Astrocyte of the cerebellum (primary cell): ENCODE measurements at regions not wholly inside any gene's neighbourhood (a gene's known extent, or its start where the extent isn't known, plus 50 kb on each side); places are given as distances from the start of the nearest gene placed in this dataset.
A peak's percentile ranks its signal among the peaks of the same experiment; 100 is the strongest.

Experiments
- DNase-seq: peaks from one replicate; pipeline ENCODE4 v3.0.0-alpha.2; 2011; ENCODE audit warnings: low read depth
- H3K4me3 ChIP-seq: 2 replicates; pipeline ENCODE4 v1.5.1; 2011; ENCODE audit warnings: mild to moderate bottlenecking, low read depth, low read length, moderate library complexity
- in situ Hi-C: cut with HindIII; loops from 2 replicates; pipeline ENCODE4 v1.10.0; 2017; ENCODE audit warnings: low sequenced_read_pairs
- TF ChIP-seq, protein P1 (sequence below): IDR thresholded peaks from 2 replicates; pipeline ENCODE4 v1.5.1; 2012; ENCODE audit warnings: low read length, low read depth, moderate library complexity, mild to moderate bottlenecking; ENCODE audit errors: missing control alignments

DNA sequence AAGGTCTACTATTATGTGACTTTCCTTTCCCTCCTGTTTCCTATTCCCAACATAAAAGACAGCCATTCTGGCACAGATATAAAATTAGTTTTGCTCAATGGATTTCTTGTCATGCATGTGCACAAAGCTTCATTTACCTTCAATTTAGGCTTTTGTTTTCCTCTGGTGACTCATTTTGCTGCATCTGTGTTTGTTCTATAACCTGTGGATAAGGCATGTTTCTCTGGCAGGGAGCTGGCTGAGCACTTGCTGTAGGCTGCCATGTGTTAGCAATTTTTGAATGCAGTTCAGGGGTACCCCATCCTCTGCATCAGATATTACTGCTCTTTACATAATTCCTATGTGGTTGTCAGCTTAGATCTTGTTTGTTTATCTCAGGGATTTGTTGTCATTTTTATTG lies 202.8 kb upstream of the GRID2 start:
- in situ Hi-C loops = no loop called here
- H3K4me3 ChIP-seq = no peak overlapping the region
- no peak for DNase-seq
- TF ChIP-seq, protein P1, sequence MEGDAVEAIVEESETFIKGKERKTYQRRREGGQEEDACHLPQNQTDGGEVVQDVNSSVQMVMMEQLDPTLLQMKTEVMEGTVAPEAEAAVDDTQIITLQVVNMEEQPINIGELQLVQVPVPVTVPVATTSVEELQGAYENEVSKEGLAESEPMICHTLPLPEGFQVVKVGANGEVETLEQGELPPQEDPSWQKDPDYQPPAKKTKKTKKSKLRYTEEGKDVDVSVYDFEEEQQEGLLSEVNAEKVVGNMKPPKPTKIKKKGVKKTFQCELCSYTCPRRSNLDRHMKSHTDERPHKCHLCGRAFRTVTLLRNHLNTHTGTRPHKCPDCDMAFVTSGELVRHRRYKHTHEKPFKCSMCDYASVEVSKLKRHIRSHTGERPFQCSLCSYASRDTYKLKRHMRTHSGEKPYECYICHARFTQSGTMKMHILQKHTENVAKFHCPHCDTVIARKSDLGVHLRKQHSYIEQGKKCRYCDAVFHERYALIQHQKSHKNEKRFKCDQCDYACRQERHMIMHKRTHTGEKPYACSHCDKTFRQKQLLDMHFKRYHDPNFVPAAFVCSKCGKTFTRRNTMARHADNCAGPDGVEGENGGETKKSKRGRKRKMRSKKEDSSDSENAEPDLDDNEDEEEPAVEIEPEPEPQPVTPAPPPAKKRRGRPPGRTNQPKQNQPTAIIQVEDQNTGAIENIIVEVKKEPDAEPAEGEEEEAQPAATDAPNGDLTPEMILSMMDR = no peak

DNA sequence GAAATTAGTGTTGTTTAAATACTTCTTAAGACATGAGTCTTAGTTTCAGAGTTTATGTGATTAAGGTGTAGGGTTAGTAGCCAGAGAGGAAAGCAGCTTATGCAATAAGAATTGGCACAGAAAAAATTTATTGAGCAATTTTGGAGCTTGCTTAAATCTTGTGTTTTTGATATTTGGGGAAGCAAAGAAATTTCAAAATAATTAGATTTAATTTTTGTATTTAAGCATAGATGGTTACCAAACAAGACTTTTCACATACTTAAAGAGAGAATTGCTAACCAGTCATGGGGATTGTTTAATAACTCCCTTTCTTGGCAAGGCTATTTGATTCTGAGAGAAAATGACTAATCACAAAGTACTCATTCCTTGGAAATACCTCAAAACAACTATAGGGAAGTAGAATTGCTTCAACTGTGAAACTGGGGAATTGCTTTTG lies 202.0 kb upstream of the GRID2 start:
- in situ Hi-C loops = no loop called here
- peak; percentile 75 for DNase-seq
- no peak overlapping the region for H3K4me3 ChIP-seq
- TF ChIP-seq, protein P1 = no peak

DNA sequence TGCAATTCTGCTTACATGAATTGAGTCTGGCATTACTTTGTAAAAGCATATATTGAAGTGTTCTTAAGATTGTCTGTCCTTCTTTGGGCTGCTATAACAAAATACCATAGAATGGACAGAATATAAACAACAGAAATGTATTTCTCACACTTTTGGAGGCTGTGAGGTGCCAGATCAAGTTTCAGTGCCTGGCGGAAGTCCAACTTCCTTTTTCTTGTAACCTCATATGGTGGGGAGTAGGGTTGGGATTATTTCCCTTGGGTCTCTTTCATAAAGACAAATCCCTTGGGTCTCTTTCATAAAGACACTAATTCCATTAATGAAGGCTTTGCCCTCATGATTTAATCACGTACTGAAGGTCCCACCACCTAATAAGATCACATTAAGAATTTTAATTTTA lies 199.3 kb upstream of the GRID2 start:
- in situ Hi-C loops = no loop called here
- TF ChIP-seq, protein P1 = no peak
- no peak overlapping the region for H3K4me3 ChIP-seq
- DNase-seq = no peak

DNA sequence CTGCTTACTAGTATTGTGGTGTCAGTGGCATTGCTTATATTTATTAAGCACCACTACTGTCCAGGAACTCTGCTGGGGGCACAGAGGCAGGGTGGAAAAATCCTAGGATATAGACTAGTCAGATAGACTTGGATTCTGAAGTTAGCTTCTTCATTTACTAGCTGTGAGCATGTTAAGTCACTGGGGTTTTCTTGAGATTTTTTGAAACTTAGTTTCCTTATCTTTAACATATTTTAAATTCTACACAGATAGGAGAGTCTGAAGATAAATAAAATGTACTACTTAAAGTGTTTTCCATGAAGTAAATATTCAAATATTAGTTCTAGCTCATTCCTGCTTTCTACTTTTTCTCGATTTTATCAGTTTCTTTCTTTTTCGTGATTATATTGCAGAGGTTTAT lies 196.9 kb upstream of the GRID2 start:
- TF ChIP-seq, protein P1 = no peak
- in situ Hi-C loops = no loop called here
- no peak overlapping the region for H3K4me3 ChIP-seq
- DNase-seq = no peak

DNA sequence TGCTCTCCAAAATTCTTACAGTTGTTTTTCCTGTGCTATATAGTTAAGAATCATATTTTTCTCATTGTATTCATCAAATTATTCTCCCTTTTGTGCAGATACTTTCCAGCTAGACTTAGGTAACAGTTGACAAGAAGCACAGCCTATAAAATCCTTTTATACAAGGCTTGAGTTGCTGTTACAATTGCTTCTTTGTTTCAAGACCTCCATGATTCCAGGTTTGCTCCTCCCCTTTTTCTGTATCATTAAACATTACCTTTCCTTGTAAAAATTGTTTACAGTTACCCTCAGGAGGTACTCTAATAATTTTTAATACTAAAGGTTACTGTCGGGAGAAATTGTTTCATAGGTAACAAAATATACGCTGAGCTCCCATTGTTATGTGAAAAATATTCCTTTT lies 192.3 kb upstream of the GRID2 start:
- in situ Hi-C loops = no loop called here
- TF ChIP-seq, protein P1 = no peak
- DNase-seq = no peak
- no peak overlapping the region for H3K4me3 ChIP-seq

DNA sequence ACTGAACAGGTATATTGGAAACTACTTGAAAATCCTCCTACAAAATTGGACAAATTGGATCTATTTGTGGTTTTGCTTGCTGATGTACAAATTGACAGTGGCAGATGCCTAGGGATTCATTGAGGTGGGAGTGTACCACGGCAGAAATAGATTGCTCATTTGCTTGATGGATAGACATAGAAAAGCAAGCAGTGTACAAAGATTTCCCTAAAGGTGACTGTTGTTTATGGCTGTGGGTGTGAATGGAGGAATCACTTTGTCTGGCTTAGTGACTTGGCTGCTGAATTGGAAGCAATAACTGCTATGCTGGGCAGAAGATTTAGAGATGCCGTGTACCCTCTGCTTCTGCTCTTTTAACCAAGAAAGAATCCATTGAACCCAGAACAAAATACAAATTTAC lies 191.0 kb upstream of the GRID2 start:
- no peak overlapping the region for H3K4me3 ChIP-seq
- in situ Hi-C loops = no loop called here
- TF ChIP-seq, protein P1 = no peak
- DNase-seq = no peak
